ENCODE measurements at regions not wholly inside any gene's neighbourhood (a gene's known extent, or its start where the extent isn't known, plus 50 kb on each side); places are given as distances from the start of the nearest gene placed in this dataset.

DNA sequence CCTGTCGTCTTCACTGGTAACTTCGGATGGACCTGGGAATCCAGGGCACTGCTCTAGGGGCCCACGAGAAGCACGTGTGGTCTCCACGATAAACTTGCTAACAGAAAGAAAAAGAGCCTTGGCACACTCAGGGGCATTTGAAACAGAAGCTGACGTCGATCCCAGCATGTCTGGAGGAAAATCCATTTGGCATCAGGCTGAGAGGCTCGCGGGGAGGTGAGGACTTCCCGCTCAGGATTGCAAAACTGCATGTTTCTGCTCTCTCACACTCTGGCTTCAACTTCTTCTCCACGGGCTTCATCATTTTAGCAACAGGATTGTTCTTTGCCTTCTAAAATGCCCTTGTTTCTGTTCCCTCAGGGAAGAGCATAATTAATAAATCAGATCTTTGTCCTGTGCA is 181.7 kb upstream of the COPS8 start:
- peaks cover 18% of the 10 kb centered on the region for H3K27me3 Mint-ChIP-seq (ENCODE audit: low read depth)
- H3K27ac Mint-ChIP-seq, result no peak overlapping the region
- ATAC-seq (replicated peaks in 1 of 2), result no peak
- H3K9me3 Mint-ChIP-seq, result no peaks in the 10 kb centered on the region
- H3K4me1 Mint-ChIP-seq (ENCODE audit: low read depth), result no peaks in the 10 kb centered on the region
- H3K36me3 Mint-ChIP-seq (ENCODE audit: insufficient read depth in 2 of 2), result no peaks in the 10 kb centered on the region
- no peak overlapping the region for H3K4me3 Mint-ChIP-seq
- DNase-seq, result no peak

DNA sequence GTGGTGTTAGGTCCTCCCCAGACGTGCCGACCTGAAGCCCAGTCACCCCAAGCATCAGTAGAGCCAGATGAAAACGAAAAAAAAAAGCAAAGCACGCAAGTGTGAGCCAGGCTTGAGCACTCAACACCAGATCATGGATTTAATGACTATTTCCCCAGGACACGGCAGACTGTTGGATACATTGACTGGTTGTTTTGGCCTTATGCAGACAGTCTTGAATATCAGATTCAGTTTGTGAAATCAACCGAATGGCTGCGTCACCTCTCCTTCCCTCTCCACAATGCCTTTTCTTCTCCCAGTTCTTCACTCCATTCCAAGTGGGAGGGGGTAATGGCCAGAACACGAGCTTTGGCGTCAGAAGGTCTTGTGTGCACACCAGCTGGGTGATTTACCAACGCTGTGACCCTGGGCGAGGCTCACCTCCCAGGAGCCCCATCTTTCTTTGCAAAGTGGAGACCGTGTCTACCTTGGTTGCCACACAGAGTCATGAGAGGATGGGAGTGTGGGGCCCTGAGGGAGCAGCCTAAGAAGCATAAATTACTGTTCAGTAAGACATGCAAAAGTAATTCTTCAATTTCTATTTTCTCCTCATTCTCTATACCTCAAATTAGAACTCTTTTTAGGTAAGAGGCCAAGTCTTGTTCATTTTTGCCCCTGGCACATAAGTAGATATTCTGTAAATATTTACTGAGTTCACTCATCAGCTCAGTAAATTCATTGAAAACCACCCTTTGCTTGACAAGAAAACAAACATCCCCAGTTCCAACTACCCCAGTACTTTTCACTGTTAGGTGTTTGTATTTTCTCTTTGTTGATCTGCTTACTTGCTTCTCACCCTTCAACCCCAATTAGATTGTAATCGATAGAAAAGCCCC is 181.1 kb upstream of the COPS8 start:
- no peak for DNase-seq
- Mint-ChIP-seq H3K4me1 (ENCODE audit: low read depth) (no peaks in the 10 kb centered on the region), H3K9me3 (no peaks in the 10 kb centered on the region), H3K4me3 (no peak overlapping the region), H3K27me3 (ENCODE audit: low read depth) (peaks cover 18% of the 10 kb centered on the region), H3K27ac (no peak overlapping the region), H3K36me3 (ENCODE audit: insufficient read depth in 2 of 2) (no peaks in the 10 kb centered on the region)
- no peak for ATAC-seq (replicated peaks in 1 of 2)

GRCh38 chr2:236905976-236906375 is 179.7 kb upstream of the COPS8 start:
- Mint-ChIP-seq H3K4me3 (no peak overlapping the region), H3K4me1 (ENCODE audit: low read depth) (no peaks in the 10 kb centered on the region), H3K27ac (no peak overlapping the region), H3K27me3 (ENCODE audit: low read depth) (peaks cover 8% of the 10 kb centered on the region), H3K9me3 (no peaks in the 10 kb centered on the region), H3K36me3 (ENCODE audit: insufficient read depth in 2 of 2) (no peaks in the 10 kb centered on the region)
- no peak for DNase-seq
- ATAC-seq (replicated peaks in 1 of 2), result no peak

- Mint-ChIP-seq H3K9me3 (no peaks in the 10 kb centered on the region), H3K4me3 (no peak overlapping the region), H3K27me3 (ENCODE audit: low read depth) (no peaks in the 10 kb centered on the region), H3K36me3 (ENCODE audit: insufficient read depth in 2 of 2) (no peaks in the 10 kb centered on the region), H3K4me1 (ENCODE audit: low read depth) (no peaks in the 10 kb centered on the region), H3K27ac (no peak overlapping the region)
- DNase-seq (no peak), ATAC-seq (replicated peaks in 1 of 2) (no peak)
Measured at GRCh38 chr2:236908439-236909192, 177.1 kb upstream of the COPS8 start.

GRCh38 chr2:236909193-236909504 is 176.5 kb upstream of the COPS8 start:
- no peaks in the 10 kb centered on the region for H3K9me3 Mint-ChIP-seq
- DNase-seq, result no peak
- H3K27ac Mint-ChIP-seq, result no peak overlapping the region
- ATAC-seq (replicated peaks in 1 of 2), result no peak
- H3K4me3 Mint-ChIP-seq, result no peak overlapping the region
- no peaks in the 10 kb centered on the region for H3K4me1 Mint-ChIP-seq (ENCODE audit: low read depth)
- no peaks in the 10 kb centered on the region for H3K27me3 Mint-ChIP-seq (ENCODE audit: low read depth)
- no peaks in the 10 kb centered on the region for H3K36me3 Mint-ChIP-seq (ENCODE audit: insufficient read depth in 2 of 2)

GRCh38 chr2:236909802-236910201 is 175.9 kb upstream of the COPS8 start:
- ATAC-seq (replicated peaks in 1 of 2), result no peak
- no peak for DNase-seq
- H3K9me3 Mint-ChIP-seq, result no peaks in the 10 kb centered on the region
- H3K27ac Mint-ChIP-seq, result no peak overlapping the region
- no peak overlapping the region for H3K4me3 Mint-ChIP-seq
- H3K36me3 Mint-ChIP-seq (ENCODE audit: insufficient read depth in 2 of 2), result no peaks in the 10 kb centered on the region
- no peaks in the 10 kb centered on the region for H3K4me1 Mint-ChIP-seq (ENCODE audit: low read depth)
- no peaks in the 10 kb centered on the region for H3K27me3 Mint-ChIP-seq (ENCODE audit: low read depth)

DNA sequence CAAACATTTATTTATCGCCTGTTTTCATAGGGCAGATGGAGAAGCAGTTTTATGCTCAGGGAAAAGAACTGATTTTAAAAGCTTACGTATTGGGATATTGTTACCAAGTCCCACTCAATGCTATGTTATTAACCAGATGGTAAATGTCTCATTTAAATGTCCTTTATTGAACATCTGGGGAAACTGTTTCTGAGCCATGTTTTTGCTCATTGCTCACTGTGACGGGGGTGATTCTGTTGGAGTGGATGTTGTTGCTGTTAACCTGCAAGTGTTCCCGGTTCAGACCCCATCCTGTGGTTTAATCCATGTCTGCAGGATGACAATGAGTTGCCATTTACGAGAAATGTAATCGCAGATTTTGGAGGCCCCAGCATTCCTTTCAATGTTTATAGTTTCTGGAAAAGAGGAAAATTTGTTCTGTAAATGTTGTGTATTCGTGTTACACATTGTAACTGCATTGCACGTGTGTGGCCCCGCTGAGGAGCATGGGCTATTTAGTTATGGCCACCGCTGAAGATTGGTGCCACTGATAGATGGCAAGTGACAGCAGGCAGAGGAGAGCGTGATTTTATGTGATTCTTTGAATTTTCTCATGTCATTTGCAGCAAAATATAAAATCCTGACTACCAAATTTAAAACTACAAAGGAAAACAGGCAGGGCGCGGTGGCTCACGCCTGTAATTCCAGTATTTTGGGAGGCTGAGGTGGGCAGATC is 174.8 kb upstream of the COPS8 start:
- no peaks in the 10 kb centered on the region for H3K9me3 Mint-ChIP-seq
- H3K36me3 Mint-ChIP-seq (ENCODE audit: insufficient read depth in 2 of 2), result no peaks in the 10 kb centered on the region
- ATAC-seq (replicated peaks in 1 of 2), result no peak
- no peak overlapping the region for H3K4me3 Mint-ChIP-seq
- no peaks in the 10 kb centered on the region for H3K4me1 Mint-ChIP-seq (ENCODE audit: low read depth)
- H3K27me3 Mint-ChIP-seq (ENCODE audit: low read depth), result peaks cover 3% of the 10 kb centered on the region
- no peak for DNase-seq
- no peak overlapping the region for H3K27ac Mint-ChIP-seq

GRCh38 chr2:236912326-236913120 is 173.2 kb upstream of the COPS8 start:
- Mint-ChIP-seq H3K27me3 (ENCODE audit: low read depth) (peaks cover 6% of the 10 kb centered on the region), H3K36me3 (ENCODE audit: insufficient read depth in 2 of 2) (no peaks in the 10 kb centered on the region), H3K4me1 (ENCODE audit: low read depth) (no peaks in the 10 kb centered on the region), H3K27ac (no peak overlapping the region), H3K4me3 (no peak overlapping the region), H3K9me3 (no peaks in the 10 kb centered on the region)
- DNase-seq (no peak), ATAC-seq (replicated peaks in 1 of 2) (no peak)

DNA sequence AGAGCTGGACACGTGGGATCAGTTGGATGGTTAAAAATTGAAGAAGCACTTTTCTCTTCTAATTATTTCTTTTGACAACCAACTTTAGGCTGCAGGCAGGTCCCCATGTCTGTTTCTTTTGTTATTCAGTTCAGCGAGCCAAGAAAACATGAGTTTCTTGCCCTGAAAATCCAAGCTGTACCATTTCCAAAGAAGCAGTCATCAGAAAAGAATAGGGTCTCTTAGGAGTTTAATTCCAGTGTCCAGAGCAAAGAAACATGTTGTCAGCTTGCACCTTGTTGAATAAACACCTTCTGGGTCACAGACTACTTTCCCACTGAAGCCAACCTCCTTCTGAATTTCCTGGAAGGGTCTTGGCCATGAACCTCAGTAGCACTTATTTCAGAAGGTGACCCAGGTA is 170.5 kb upstream of the COPS8 start:
- no peak overlapping the region for H3K27ac Mint-ChIP-seq
- H3K4me1 Mint-ChIP-seq (ENCODE audit: low read depth), result no peaks in the 10 kb centered on the region
- H3K4me3 Mint-ChIP-seq, result no peak overlapping the region
- no peaks in the 10 kb centered on the region for H3K36me3 Mint-ChIP-seq (ENCODE audit: insufficient read depth in 2 of 2)
- no peak for ATAC-seq (replicated peaks in 1 of 2)
- DNase-seq, result no peak
- H3K27me3 Mint-ChIP-seq (ENCODE audit: low read depth), result peaks cover 6% of the 10 kb centered on the region
- no peaks in the 10 kb centered on the region for H3K9me3 Mint-ChIP-seq

GRCh38 chr2:236915726-236916125 is 170.0 kb upstream of the COPS8 start:
- Mint-ChIP-seq H3K36me3 (ENCODE audit: insufficient read depth in 2 of 2) (no peaks in the 10 kb centered on the region), H3K9me3 (no peaks in the 10 kb centered on the region), H3K4me3 (no peak overlapping the region), H3K4me1 (ENCODE audit: low read depth) (no peaks in the 10 kb centered on the region), H3K27ac (no peak overlapping the region), H3K27me3 (ENCODE audit: low read depth) (peaks cover 10% of the 10 kb centered on the region)
- ATAC-seq (replicated peaks in 1 of 2) (no peak), DNase-seq (no peak)

GRCh38 chr2:236916181-236916580 is 169.5 kb upstream of the COPS8 start:
- ATAC-seq (replicated peaks in 1 of 2) (no peak), DNase-seq (no peak)
- Mint-ChIP-seq H3K4me3 (no peak overlapping the region), H3K4me1 (ENCODE audit: low read depth) (no peaks in the 10 kb centered on the region), H3K27me3 (ENCODE audit: low read depth) (peaks cover 12% of the 10 kb centered on the region), H3K27ac (no peak overlapping the region), H3K9me3 (no peaks in the 10 kb centered on the region), H3K36me3 (ENCODE audit: insufficient read depth in 2 of 2) (no peaks in the 10 kb centered on the region)

DNA sequence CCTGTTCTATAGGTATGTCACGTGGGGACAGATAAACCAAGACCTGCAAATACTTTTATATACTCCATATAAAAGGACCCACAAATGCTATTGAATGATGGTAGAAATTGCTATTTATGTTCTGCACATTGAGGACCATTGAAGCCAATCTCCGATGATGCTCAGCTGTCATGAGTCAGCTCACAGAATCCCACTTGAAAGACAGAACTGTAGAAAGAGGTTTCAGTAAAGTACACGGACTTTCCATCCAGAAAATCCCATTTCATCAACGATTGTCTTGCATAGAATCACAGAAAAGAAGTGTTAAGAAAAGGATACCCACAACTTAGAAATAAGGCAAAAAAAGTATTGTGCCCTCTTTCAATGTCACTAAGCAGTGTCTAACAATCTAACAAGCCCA is 169.0 kb upstream of the COPS8 start:
- H3K9me3 Mint-ChIP-seq, result no peaks in the 10 kb centered on the region
- H3K4me3 Mint-ChIP-seq, result no peak overlapping the region
- H3K36me3 Mint-ChIP-seq (ENCODE audit: insufficient read depth in 2 of 2), result no peaks in the 10 kb centered on the region
- no peak for ATAC-seq (replicated peaks in 1 of 2)
- peaks cover 12% of the 10 kb centered on the region for H3K27me3 Mint-ChIP-seq (ENCODE audit: low read depth)
- H3K27ac Mint-ChIP-seq, result no peak overlapping the region
- no peak for DNase-seq
- H3K4me1 Mint-ChIP-seq (ENCODE audit: low read depth), result no peaks in the 10 kb centered on the region

DNA sequence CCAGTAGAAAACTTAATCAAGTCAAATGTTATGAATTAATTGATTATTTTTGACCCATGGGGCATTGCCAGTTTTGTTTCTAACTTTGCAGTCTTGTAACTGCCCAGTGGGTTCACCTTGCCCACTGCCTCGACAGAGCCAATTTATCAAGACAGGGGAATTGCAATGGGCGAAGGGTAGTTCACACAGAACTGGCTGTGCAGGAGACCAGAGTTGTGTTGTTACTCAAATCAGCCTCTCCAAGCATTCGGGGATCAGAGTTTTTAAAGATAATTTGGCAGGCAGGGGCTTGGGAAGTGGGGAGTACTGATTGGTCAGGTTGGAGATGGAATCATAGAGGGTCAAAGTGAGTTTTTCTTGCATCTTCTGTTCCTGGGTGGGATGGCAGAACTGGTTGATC is 168.5 kb upstream of the COPS8 start:
- Mint-ChIP-seq H3K4me3 (no peak overlapping the region), H3K36me3 (ENCODE audit: insufficient read depth in 2 of 2) (no peaks in the 10 kb centered on the region), H3K27ac (no peak overlapping the region), H3K27me3 (ENCODE audit: low read depth) (peaks cover 12% of the 10 kb centered on the region), H3K4me1 (ENCODE audit: low read depth) (no peaks in the 10 kb centered on the region), H3K9me3 (no peaks in the 10 kb centered on the region)
- DNase-seq (no peak), ATAC-seq (replicated peaks in 1 of 2) (no peak)

All from activated T-cell treated with anti-CD3 and anti-CD28 coated beads, Interleukin-2, amount 50 U/mL, for 72 hours (primary cell).